A673 (cell line): ENCODE measurements at regions not wholly inside any gene's neighbourhood (a gene's known extent, or its start where the extent isn't known, plus 50 kb on each side); places are given as distances from the start of the nearest gene placed in this dataset.

Experiments
- EZH2 ChIP-seq: fragments of 200-600 bp; sonication (generic); IDR thresholded peaks from 2 replicates; pipeline ENCODE4 v1.6.1; 2017; ENCODE audit warnings: borderline replicate concordance, low read depth, mild to moderate bottlenecking, mixed read lengths, antibody characterized with exemption, low read length; ENCODE audit not compliant: poor library complexity, severe bottlenecking
- TF ChIP-seq, protein P1 (sequence below): fragments of 300-800, 200-600 bp; sonication (generic); conservative IDR thresholded peaks from 2 replicates; pipeline ENCODE4 v1.5.1; 2017; ENCODE audit warnings: low read depth, mild to moderate bottlenecking, antibody characterized with exemption, low read length, moderate library complexity, mixed read lengths

DNA sequence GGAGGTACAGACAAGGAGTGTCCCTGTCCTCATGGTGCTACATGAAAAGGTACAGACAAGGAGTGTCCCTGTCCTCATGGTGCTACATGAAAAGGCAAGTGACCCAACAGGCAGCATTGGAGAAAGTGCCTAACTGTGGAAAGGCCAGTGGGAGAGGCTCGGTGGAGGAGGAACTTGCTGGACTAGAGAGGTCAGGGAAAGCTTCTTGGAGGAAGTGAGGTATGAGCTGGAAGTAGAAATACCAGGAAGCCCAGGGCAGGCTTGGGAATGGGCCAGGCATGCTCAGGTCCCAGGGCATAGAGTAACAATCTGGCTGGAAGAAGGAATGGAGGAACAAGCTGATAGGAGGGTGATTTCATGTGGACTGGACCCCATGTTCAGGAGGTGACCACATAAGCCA is 59.8 kb upstream of the FNDC1 start:
- TF ChIP-seq, protein P1, sequence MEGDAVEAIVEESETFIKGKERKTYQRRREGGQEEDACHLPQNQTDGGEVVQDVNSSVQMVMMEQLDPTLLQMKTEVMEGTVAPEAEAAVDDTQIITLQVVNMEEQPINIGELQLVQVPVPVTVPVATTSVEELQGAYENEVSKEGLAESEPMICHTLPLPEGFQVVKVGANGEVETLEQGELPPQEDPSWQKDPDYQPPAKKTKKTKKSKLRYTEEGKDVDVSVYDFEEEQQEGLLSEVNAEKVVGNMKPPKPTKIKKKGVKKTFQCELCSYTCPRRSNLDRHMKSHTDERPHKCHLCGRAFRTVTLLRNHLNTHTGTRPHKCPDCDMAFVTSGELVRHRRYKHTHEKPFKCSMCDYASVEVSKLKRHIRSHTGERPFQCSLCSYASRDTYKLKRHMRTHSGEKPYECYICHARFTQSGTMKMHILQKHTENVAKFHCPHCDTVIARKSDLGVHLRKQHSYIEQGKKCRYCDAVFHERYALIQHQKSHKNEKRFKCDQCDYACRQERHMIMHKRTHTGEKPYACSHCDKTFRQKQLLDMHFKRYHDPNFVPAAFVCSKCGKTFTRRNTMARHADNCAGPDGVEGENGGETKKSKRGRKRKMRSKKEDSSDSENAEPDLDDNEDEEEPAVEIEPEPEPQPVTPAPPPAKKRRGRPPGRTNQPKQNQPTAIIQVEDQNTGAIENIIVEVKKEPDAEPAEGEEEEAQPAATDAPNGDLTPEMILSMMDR, result no peak
- no peak for TF ChIP-seq EZH2
